HepG2 (cell line): ENCODE measurements at regions not wholly inside any gene's neighbourhood (a gene's known extent, or its start where the extent isn't known, plus 50 kb on each side); places are given as distances from the start of the nearest gene placed in this dataset.

Experiments used
- CEBPB ChIP-seq: IDR thresholded peaks from 2 replicates; pipeline ENCODE4 v1.6.1; 2011; ENCODE audit warnings: low read depth, low read length, improper control_type of control experiment, borderline replicate concordance
- CTCF ChIP-seq: sonication (generic); formaldehyde crosslinking; IDR thresholded peaks from 2 replicates; pipeline ENCODE4 v1.5.0; 2020; ENCODE audit warnings: mild to moderate bottlenecking, missing genetic modification reagents, moderate library complexity
- KLF6 ChIP-seq: IDR thresholded peaks from 2 replicates; pipeline ENCODE4 v1.8.0; 2016; ENCODE audit warnings: missing biosample characterization, missing genetic modification reagents
- POLR2AphosphoS5 ChIP-seq: IDR thresholded peaks from 2 replicates; pipeline ENCODE4 v1.6.1; 2012; ENCODE audit warnings: low read depth, low read length
- ZNF263 ChIP-seq: sonication (generic); formaldehyde crosslinking; IDR thresholded peaks from 2 replicates; pipeline ENCODE4 v1.4.0; 2020; ENCODE audit warnings: missing genetic modification reagents
- ZNF670 ChIP-seq: sonication (generic); formaldehyde crosslinking; IDR thresholded peaks from 2 replicates; pipeline ENCODE4 v1.8.0; 2022; ENCODE audit warnings: mild to moderate bottlenecking, missing genetic modification reagents, borderline replicate concordance
- ZNF891 ChIP-seq: sonication (generic); formaldehyde crosslinking; IDR thresholded peaks from 2 replicates; pipeline ENCODE4 v1.5.0; 2020; ENCODE audit warnings: mild to moderate bottlenecking, missing genetic modification reagents
- ZSCAN29 ChIP-seq: sonication (generic); formaldehyde crosslinking; conservative IDR thresholded peaks from 2 replicates; pipeline ENCODE4 v1.4.0; 2020; ENCODE audit warnings: mild to moderate bottlenecking, missing genetic modification reagents

DNA sequence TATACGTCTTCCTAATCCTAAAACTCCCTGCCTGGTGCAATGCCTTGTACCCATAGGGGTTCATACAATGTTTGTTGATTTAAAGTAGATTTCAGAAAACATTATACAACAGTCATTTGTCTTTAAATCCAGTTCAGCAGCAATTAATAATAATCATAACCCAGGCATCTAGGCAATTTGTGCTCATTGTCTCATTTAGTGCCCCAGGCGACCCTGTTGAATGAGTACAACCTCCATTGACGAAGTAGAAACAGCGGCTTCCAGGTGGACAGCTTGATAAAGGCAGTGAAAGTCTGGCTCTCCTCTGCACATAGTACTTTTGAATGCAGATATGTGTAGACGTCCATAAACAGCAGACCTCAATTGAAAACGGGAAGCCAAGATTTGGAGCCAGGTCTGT is 82.9 kb upstream of the CPM start:
- TF ChIP-seq CTCF (CRISPR knock-in tag) (no peak), KLF6 (CRISPR knock-in tag) (no peak), ZNF263 (CRISPR knock-in tag) (no peak), ZNF670 (CRISPR knock-in tag) (no peak), ZNF891 (CRISPR knock-in tag) (no peak), POLR2AphosphoS5 (no peak), ZSCAN29 (CRISPR knock-in tag) (no peak), CEBPB (no peak)
